GM10248 (cell line): ENCODE measurements at regions not wholly inside any gene's neighbourhood (a gene's known extent, or its start where the extent isn't known, plus 50 kb on each side); places are given as distances from the start of the nearest gene placed in this dataset.
"Not testable (repeated sequence)": the region's sequence is repeated elsewhere in the genome, so short reads cannot be mapped to it uniquely, and the experiment has no call there.

ENCODE experiments used
- CTCF ChIA-PET: fragments of 300-600 bp; sonication (Branson Sonifier 250); formaldehyde crosslinking; extraction: SDS; loops from one replicate; lab custom pipeline; 2021; ENCODE audit warnings: antibody characterized with exemption; lab: Yijun Ruan, JAX
- POLR2A ChIA-PET: fragments of 350-650 bp; sonication (Branson Sonifier 250); formaldehyde crosslinking; extraction: SDS; loops from one replicate; lab custom pipeline; 2020; ENCODE audit warnings: antibody characterized with exemption; lab: Yijun Ruan, JAX
- DNase-seq: peaks from one replicate; pipeline ENCODE4 v3.0.0; 2012; ENCODE audit errors: extremely low spot score
- TF ChIP-seq, protein P1 (sequence below): IDR thresholded peaks from 2 replicates; pipeline ENCODE4 v1.5.1; 2012; ENCODE audit warnings: mild to moderate bottlenecking, low read depth; ENCODE audit errors: extremely low read depth, missing control alignments, control extremely low read depth

- no peak for DNase-seq
- ChIA-PET CTCF (no interaction called here), POLR2A (no interaction called here)
- TF ChIP-seq, protein P1, sequence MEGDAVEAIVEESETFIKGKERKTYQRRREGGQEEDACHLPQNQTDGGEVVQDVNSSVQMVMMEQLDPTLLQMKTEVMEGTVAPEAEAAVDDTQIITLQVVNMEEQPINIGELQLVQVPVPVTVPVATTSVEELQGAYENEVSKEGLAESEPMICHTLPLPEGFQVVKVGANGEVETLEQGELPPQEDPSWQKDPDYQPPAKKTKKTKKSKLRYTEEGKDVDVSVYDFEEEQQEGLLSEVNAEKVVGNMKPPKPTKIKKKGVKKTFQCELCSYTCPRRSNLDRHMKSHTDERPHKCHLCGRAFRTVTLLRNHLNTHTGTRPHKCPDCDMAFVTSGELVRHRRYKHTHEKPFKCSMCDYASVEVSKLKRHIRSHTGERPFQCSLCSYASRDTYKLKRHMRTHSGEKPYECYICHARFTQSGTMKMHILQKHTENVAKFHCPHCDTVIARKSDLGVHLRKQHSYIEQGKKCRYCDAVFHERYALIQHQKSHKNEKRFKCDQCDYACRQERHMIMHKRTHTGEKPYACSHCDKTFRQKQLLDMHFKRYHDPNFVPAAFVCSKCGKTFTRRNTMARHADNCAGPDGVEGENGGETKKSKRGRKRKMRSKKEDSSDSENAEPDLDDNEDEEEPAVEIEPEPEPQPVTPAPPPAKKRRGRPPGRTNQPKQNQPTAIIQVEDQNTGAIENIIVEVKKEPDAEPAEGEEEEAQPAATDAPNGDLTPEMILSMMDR = no peak
These were observed 97.9 kb upstream of the MSX2 start for GRCh38 chr5:174626369-174626920.

- CTCF ChIA-PET = interaction anchor here (1.2 kb wide), 1 partner anchor 8 kb away, joined by 3 read pairs; no protein-coding TSS in a partner anchor
- TF ChIP-seq, protein P1 = no peak
- POLR2A ChIA-PET = no interaction called here
- DNase-seq = no peak
These were observed 88.3 kb upstream of the MSX2 start for GRCh38 chr5:174636094-174636493.

GRCh38 chr5:174642816-174643405 is 81.5 kb upstream of the MSX2 start:
- TF ChIP-seq, protein P1 = no peak
- DNase-seq = no peak
- ChIA-PET CTCF (interaction anchor here (1.4 kb wide), 1 partner anchor 11 kb away, joined by 3 read pairs; no protein-coding TSS in a partner anchor), POLR2A (no interaction called here)

DNA sequence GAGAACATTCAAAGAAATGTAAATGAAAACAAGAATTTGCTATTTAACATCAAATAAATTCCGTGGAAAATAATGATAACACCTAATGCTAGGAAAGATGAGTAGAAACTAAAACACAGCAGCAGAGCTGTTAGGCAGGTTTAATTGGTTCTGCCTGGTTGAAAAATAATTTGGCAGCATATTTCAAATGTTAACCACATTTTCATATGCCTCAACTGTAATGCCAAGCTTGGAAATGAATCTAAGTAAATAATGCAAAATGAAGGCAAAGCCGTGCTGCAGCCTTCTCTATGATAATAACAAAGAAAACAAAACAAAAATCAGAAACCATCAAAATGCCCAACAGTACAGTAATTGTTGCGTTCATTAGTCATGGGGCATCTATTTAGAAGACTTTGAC is 79.9 kb upstream of the MSX2 start:
- DNase-seq = no peak
- ChIA-PET CTCF (no interaction called here), POLR2A (no interaction called here)
- TF ChIP-seq, protein P1 = no peak

DNA sequence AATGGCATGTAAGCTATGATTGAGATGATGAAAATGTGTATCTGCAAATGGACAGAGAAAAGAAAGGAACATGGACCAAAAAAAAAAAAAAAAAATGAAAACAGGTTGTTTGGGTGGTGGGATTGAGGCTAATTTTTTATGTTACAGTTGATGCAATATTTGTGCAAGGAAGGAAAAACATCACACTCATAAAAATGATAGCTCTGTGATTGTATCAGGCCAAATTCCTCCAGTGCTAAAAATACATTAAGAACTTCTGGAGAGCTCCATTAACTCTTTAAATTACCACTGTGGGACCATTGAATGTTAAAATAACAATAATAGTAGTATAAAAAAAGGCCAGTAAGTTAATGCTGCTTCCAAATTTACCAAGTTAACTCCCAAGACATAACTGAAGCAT is 79.5 kb upstream of the MSX2 start:
- ChIA-PET POLR2A (interaction anchor here (0.7 kb wide), 1 partner anchor 13 kb away, joined by 8 read pairs; no protein-coding TSS in a partner anchor), CTCF (no interaction called here)
- TF ChIP-seq, protein P1 = no peak
- DNase-seq = no peak

DNA sequence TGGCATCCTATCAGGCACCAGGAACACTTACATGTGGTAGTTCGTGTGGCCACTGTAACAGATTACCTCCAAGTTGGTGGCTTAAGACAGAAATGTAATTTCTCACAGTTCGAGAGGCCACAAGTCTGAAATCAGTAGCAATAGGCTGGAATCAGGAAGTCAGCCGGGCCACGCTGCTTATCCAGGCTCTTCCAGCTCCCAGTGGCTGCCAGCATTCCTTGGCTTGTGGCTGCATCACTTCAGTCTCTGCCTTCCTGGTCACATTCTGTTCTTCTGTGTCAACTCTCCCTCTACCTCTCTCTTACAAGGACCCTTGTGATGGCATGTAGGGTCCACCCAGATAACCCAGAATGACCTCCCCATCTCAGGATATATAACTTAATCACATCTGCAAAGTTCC is 78.7 kb upstream of the MSX2 start:
- CTCF ChIA-PET = no interaction called here
- DNase-seq = no peak
- TF ChIP-seq, protein P1 = no peak
- POLR2A ChIA-PET = no interaction called here

DNA sequence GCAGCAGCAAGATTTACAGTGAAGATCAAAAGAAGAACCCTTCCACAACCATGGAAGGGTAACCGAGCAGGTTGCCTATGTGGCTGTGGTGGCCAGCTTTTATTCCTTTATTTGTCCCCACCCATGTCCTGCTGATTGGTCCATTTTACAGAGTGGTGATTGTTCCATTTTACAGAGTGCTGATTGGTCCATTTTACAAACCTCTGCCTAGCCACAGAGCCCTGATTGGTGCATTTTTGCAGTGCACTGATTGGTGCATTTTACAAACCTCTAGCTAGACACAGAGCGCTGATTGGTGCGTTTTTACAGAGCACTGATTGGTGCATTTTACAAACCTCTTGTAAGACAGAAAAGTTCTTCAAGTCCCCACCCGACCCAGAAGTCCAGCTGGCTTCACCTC is 75.8 kb upstream of the MSX2 start:
- CTCF ChIA-PET, POLR2A ChIA-PET, DNase-seq: not testable (repeated sequence)
